H1 (cell line): ENCODE measurements at regions not wholly inside any gene's neighbourhood (a gene's known extent, or its start where the extent isn't known, plus 50 kb on each side); places are given as distances from the start of the nearest gene placed in this dataset.

Experiments used
- CBX8 ChIP-seq: fragments of 300-800, 300-1000 bp; sonication (generic); IDR thresholded peaks from 2 replicates; pipeline ENCODE4 v1.7.1; 2016; ENCODE audit warnings: low read depth, low read length, borderline replicate concordance
- FOSL1 ChIP-seq: IDR thresholded peaks from 2 replicates; pipeline ENCODE4 v1.6.1; 2011; ENCODE audit warnings: mild to moderate bottlenecking, low read depth, low read length, moderate library complexity; ENCODE audit not compliant: insufficient read depth
- SP4 ChIP-seq: IDR thresholded peaks from 2 replicates; pipeline ENCODE4 v1.6.1; 2012; ENCODE audit warnings: low read length, inconsistent platforms

GRCh38 chr2:128540670-128541069, 222.0 kb upstream of the HS6ST1 start (continued):
- TF ChIP-seq SP4 (no peak), CBX8 (no peak), FOSL1 (no peak)
